Mesothelial cell of epicardium (in vitro differentiated cells): ENCODE measurements at regions not wholly inside any gene's neighbourhood (a gene's known extent, or its start where the extent isn't known, plus 50 kb on each side); places are given as distances from the start of the nearest gene placed in this dataset.
A peak's percentile ranks its signal among the peaks of the same experiment; 100 is the strongest.

Experiments used
- DNase-seq, 2 experiments: peaks; one replicate each; pipeline ENCODE4 v3.0.0; 2021; ENCODE audit warnings: low spot score in 2 of 2; ENCODE audit not compliant: unreplicated experiment in 2 of 2
- H3K27ac Mint-ChIP-seq: 2 replicates; pipeline ENCODE4 v1.8.0; 2021; ENCODE audit warnings: mixed read lengths
- H3K27me3 Mint-ChIP-seq: 2 replicates; pipeline ENCODE4 v1.8.0; 2021; ENCODE audit warnings: low read depth, mixed read lengths
- H3K36me3 Mint-ChIP-seq: 2 replicates; pipeline ENCODE4 v1.8.0; 2021; ENCODE audit warnings: mixed read lengths
- H3K4me1 Mint-ChIP-seq: 2 replicates; pipeline ENCODE4 v1.8.0; 2021; ENCODE audit warnings: mixed read lengths
- H3K4me3 Mint-ChIP-seq: 2 replicates; pipeline ENCODE4 v1.8.0; 2021; ENCODE audit warnings: mild to moderate bottlenecking, moderate library complexity, mixed read lengths
- H3K9me3 Mint-ChIP-seq: 2 replicates; pipeline ENCODE4 v1.8.0; 2021; ENCODE audit warnings: mixed read lengths
- TF ChIP-seq, protein P1 (sequence below): fragments of 200-600 bp; sonication (generic); IDR thresholded peaks from one replicate; pipeline ENCODE4 v1.5.0; 2021; ENCODE audit warnings: antibody characterized with exemption; ENCODE audit not compliant: unreplicated experiment

DNA sequence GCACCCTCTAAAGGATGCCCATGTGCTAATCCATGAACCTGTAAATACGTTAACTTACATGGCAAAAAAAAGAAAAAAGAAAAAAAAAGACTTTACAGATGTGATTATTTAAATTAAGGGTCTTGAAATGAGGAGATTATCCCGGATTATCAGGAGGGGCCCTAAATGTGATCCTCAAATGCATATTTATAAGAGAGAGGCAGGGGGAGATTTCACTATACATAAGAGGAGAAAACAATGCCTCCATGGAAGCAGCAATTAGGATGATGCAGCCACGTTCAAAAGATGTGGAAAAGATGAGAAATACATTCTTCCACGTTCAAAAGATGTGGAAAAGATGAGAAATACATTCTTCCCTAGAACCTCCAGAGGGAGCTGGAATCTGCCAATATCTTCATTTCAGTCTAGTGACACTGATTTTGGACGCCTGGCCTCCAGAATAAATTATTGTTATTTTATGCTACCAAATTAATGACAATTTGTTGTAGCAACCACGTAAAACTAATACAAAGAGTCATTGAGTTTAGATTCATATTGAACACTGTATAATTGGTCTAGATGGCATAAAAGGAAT, 328.4 kb upstream of the GNAI1 start:
- Mint-ChIP-seq H3K27ac (no peak overlapping the region), H3K4me1 (peaks cover 8% of the 10 kb centered on the region), H3K4me3 (no peak overlapping the region), H3K27me3 (peaks cover 2% of the 10 kb centered on the region), H3K36me3 (peaks cover 4% of the 10 kb centered on the region), H3K9me3 (peaks cover 12% of the 10 kb centered on the region)
- TF ChIP-seq, protein P1, sequence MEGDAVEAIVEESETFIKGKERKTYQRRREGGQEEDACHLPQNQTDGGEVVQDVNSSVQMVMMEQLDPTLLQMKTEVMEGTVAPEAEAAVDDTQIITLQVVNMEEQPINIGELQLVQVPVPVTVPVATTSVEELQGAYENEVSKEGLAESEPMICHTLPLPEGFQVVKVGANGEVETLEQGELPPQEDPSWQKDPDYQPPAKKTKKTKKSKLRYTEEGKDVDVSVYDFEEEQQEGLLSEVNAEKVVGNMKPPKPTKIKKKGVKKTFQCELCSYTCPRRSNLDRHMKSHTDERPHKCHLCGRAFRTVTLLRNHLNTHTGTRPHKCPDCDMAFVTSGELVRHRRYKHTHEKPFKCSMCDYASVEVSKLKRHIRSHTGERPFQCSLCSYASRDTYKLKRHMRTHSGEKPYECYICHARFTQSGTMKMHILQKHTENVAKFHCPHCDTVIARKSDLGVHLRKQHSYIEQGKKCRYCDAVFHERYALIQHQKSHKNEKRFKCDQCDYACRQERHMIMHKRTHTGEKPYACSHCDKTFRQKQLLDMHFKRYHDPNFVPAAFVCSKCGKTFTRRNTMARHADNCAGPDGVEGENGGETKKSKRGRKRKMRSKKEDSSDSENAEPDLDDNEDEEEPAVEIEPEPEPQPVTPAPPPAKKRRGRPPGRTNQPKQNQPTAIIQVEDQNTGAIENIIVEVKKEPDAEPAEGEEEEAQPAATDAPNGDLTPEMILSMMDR: no peak
- DNase-seq: no peak

DNA sequence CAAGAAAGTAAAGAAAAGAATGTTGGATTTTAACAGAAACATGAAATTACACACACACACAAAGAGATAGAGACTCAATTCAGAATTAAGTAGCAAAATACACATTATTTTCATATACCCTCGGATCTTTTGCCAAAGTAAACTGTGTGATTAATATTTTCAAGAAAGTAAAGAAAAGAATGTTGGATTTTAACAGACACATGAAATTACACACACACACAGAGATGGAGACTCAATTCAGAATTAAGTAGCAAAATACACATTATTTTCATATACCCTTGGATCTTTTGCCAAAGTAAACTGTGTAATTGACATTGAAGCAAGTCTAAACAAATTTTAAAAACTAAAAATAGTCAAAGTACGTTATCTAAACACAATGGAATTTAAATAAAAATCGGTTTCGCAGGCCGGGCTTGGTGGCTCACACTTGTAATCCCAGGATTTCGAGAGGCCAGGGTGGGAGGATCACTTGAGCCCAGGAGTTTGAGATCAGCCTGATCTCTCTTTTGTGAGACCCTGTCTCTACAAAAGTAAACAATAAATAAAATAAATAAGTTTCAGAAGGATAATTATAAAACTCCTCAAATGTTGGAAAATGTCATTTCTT, 337.3 kb upstream of the MAGI2 start:
- Mint-ChIP-seq H3K9me3 (no peaks in the 10 kb centered on the region), H3K27me3 (no peaks in the 10 kb centered on the region), H3K27ac (peak overlapping the region; percentile 51), H3K4me3 (no peak overlapping the region), H3K36me3 (no peaks in the 10 kb centered on the region), H3K4me1 (peaks cover 42% of the 10 kb centered on the region)
- TF ChIP-seq, protein P1: no peak
- DNase-seq: no peak

DNA sequence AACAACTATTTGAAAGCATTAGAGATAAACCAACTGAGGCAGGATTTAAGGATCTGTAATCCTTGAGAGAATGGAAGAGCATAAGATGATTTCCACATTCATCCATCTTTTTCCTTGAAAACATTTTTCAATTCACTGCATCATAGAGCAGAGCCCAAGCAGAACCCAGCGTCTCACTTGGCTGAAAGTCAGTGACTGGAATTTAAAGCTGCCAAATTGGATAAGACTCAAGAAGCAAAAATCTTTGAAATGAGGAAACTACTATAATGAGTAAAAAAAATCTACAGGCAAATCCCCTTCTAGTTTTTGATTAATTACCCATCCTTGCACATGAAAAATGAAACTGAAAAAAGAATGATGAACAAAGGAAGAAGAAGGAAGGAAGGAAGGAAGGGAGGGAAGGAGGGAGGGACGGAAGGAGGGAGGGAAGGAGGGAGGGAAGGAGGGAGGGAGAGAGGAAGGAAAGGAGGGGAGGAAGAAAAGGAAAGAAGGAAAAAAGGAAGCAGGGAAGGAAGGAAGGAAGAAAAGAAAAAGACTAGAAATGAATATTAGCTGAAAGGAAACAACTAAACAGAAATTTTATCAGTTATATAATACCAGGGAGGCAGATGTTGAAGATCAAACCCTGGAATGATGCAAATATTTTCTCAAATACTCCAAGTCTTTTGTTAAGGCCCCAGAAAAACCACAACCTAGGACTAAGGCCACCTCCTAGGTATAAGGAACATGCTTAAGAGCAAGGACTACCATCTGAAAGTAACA, 336.3 kb upstream of the MAGI2 start:
- Mint-ChIP-seq H3K27ac (peak overlapping the region; percentile 68), H3K27me3 (no peaks in the 10 kb centered on the region)
- DNase-seq: no peak

DNA sequence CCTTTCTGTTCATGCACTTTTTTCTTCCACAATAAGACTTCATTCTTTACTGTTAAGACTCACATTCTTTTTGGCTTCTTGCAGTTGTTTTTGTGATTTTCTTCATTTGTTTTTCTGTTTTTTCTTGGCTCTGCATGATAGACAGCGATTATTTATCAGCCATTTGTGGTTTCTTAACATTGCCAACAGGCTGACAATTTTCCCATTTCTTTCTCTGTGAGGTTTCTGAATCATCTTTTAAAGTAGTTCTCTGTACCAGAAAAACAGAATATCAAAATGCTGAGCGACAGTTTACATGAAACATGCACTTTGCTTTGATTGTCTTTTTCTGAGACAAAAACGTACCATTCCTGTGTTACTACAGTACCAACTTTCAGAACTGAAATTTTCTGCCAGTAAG, 334.2 kb upstream of the MAGI2 start:
- no peak for DNase-seq
- H3K4me1 Mint-ChIP-seq: peaks cover 52% of the 10 kb centered on the region
- H3K4me3 Mint-ChIP-seq: no peak overlapping the region
- no peaks in the 10 kb centered on the region for H3K27me3 Mint-ChIP-seq
- TF ChIP-seq, protein P1: no peak
- H3K27ac Mint-ChIP-seq: peak overlapping the region; percentile 67
- peaks cover 18% of the 10 kb centered on the region for H3K9me3 Mint-ChIP-seq
- H3K36me3 Mint-ChIP-seq: peaks cover 7% of the 10 kb centered on the region

More for the DNA sequence above, 336.3 kb upstream of the MAGI2 start:
- TF ChIP-seq, protein P1: no peak
- H3K36me3 Mint-ChIP-seq: no peaks in the 10 kb centered on the region
- peaks cover 49% of the 10 kb centered on the region for H3K4me1 Mint-ChIP-seq
- H3K9me3 Mint-ChIP-seq: peaks cover under 1% of the 10 kb centered on the region
- H3K4me3 Mint-ChIP-seq: no peak overlapping the region

DNA sequence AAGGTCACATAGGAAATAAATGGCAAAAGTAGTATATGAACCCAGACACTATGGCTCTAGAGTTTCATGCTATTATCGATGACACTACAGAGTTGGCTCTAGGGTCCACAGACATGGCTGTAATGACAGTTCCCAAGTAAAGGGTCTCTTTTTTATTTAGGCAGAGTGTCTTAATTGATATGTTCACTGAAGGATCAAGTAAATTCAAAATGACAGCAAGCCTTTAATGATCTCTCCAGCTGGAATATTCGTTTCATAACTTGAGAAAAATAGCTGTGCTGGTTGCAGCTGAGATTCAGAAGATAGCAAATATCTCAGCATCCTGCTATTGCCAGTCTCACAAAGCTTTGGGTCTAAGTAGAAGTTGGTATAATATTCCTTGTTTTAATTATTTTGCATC, 333.6 kb upstream of the MAGI2 start:
- no peak overlapping the region for H3K4me3 Mint-ChIP-seq
- no peak overlapping the region for H3K27ac Mint-ChIP-seq
- no peak for DNase-seq
- peaks cover 20% of the 10 kb centered on the region for H3K9me3 Mint-ChIP-seq
- no peaks in the 10 kb centered on the region for H3K27me3 Mint-ChIP-seq
- H3K36me3 Mint-ChIP-seq: peaks cover 7% of the 10 kb centered on the region
- H3K4me1 Mint-ChIP-seq: peaks cover 56% of the 10 kb centered on the region
- TF ChIP-seq, protein P1: no peak
